ENCODE measurements at regions not wholly inside any gene's neighbourhood (a gene's known extent, or its start where the extent isn't known, plus 50 kb on each side); places are given as distances from the start of the nearest gene placed in this dataset.

- DNase-seq (ENCODE audit: low spot score) = peak; percentile 54
- H3K9me3 ChIP-seq (ENCODE audit: low read depth, low read length, poor library complexity, severe bottlenecking) = no peaks in the 10 kb centered on the region
- H3K4me1 ChIP-seq (ENCODE audit: insufficient read depth, low read length, poor library complexity, severe bottlenecking) = peaks cover 7% of the 10 kb centered on the region
- BruUV-seq (replicated peaks) = no TSS peak
- no peaks in the 10 kb centered on the region for H3K27me3 ChIP-seq (replicated peaks; ENCODE audit: insufficient read depth, low read depth, low read length, poor library complexity)
- no peak overlapping the region for H3K27ac ChIP-seq (ENCODE audit: low read depth, low read length, poor library complexity, severe bottlenecking)
- ChIA-PET CTCF (interaction anchor here (0.6 to 1.3 kb wide), 8 partner anchors 98 to 1887 kb away, joined by 3 to 14 read pairs (median 4); no protein-coding TSS in a partner anchor), POLR2A (ENCODE audit: low non-redundant PET) (no interaction called here)
- H3K4me3 ChIP-seq (ENCODE audit: low read depth, low read length, poor library complexity, severe bottlenecking) = no peak overlapping the region
- TF ChIP-seq CTCF (conservative IDR thresholded peaks at IDR 0.05; ENCODE audit: low read depth, low read length) (peak; percentile 63; the same call in 1 of the 2 replicates), EZH2 (IDR thresholded peaks at IDR 0.05; ENCODE audit: borderline replicate concordance, low read depth, low read length, poor library complexity, severe bottlenecking) (no peak)
- intact Hi-C loops (cut with micrococcal nuclease; ENCODE audit: unreplicated experiment) = loop anchor here (2.0 to 10.0 kb wide), 2 partner anchors 1246 to 1756 kb away; partner anchors contain the start of gene CREM
- no peaks in the 10 kb centered on the region for H3K36me3 ChIP-seq (ENCODE audit: insufficient read depth, low read length, poor library complexity, severe bottlenecking)
Observed at GRCh38 chr10:36880898-36881297, 244.5 kb upstream of the ANKRD30A start.

GRCh38 chr10:36872702-36873393 is 252.6 kb upstream of the ANKRD30A start:
- Histone ChIP-seq H3K4me1 (ENCODE audit: insufficient read depth, low read length, poor library complexity, severe bottlenecking) (no peaks in the 10 kb centered on the region), H3K36me3 (ENCODE audit: insufficient read depth, low read length, poor library complexity, severe bottlenecking) (no peaks in the 10 kb centered on the region), H3K27ac (ENCODE audit: low read depth, low read length, poor library complexity, severe bottlenecking) (no peak overlapping the region), H3K4me3 (ENCODE audit: low read depth, low read length, poor library complexity, severe bottlenecking) (no peak overlapping the region), H3K9me3 (ENCODE audit: low read depth, low read length, poor library complexity, severe bottlenecking) (no peaks in the 10 kb centered on the region), H3K27me3 (replicated peaks; ENCODE audit: insufficient read depth, low read depth, low read length, poor library complexity) (no peaks in the 10 kb centered on the region)
- no TSS peak for BruUV-seq (replicated peaks)
- no peak for TF ChIP-seq CTCF (conservative IDR thresholded peaks at IDR 0.05; ENCODE audit: low read depth, low read length)
- TF ChIP-seq EZH2 (IDR thresholded peaks at IDR 0.05; ENCODE audit: borderline replicate concordance, low read depth, low read length, poor library complexity, severe bottlenecking) = no peak
- intact Hi-C loops (cut with micrococcal nuclease; ENCODE audit: unreplicated experiment) = loop anchor here (10.0 kb wide), 1 partner anchor 1878 kb away; no protein-coding TSS in a partner anchor
- ChIA-PET CTCF (no interaction called here), POLR2A (ENCODE audit: low non-redundant PET) (no interaction called here)
- DNase-seq (ENCODE audit: low spot score) = no peak

- no peaks in the 10 kb centered on the region for H3K27me3 ChIP-seq (replicated peaks; ENCODE audit: insufficient read depth, low read depth, low read length, poor library complexity)
- DNase-seq (ENCODE audit: low spot score) = no peak
- no peaks in the 10 kb centered on the region for H3K4me1 ChIP-seq (ENCODE audit: insufficient read depth, low read length, poor library complexity, severe bottlenecking)
- H3K36me3 ChIP-seq (ENCODE audit: insufficient read depth, low read length, poor library complexity, severe bottlenecking) = no peaks in the 10 kb centered on the region
- ChIA-PET POLR2A (ENCODE audit: low non-redundant PET) (no interaction called here), CTCF (no interaction called here)
- no peak overlapping the region for H3K4me3 ChIP-seq (ENCODE audit: low read depth, low read length, poor library complexity, severe bottlenecking)
- intact Hi-C loops (cut with micrococcal nuclease; ENCODE audit: unreplicated experiment) = no loop called here
- no TSS peak for BruUV-seq (replicated peaks)
- H3K27ac ChIP-seq (ENCODE audit: low read depth, low read length, poor library complexity, severe bottlenecking) = no peak overlapping the region
- TF ChIP-seq CTCF (conservative IDR thresholded peaks at IDR 0.05; ENCODE audit: low read depth, low read length) (no peak), EZH2 (IDR thresholded peaks at IDR 0.05; ENCODE audit: borderline replicate concordance, low read depth, low read length, poor library complexity, severe bottlenecking) (no peak)
- no peaks in the 10 kb centered on the region for H3K9me3 ChIP-seq (ENCODE audit: low read depth, low read length, poor library complexity, severe bottlenecking)
Observed at GRCh38 chr10:36840788-36841187, 284.6 kb upstream of the ANKRD30A start.

Data from A673 (cell line).